Activated naive CD4-positive, alpha-beta T cell (primary cell): ENCODE measurements at regions not wholly inside any gene's neighbourhood (a gene's known extent, or its start where the extent isn't known, plus 50 kb on each side); places are given as distances from the start of the nearest gene placed in this dataset.
"Not testable (repeated sequence)": the region's sequence is repeated elsewhere in the genome, so short reads cannot be mapped to it uniquely, and the experiment has no call there.

Experiments
- DNase-seq, 4 experiments: peaks; one replicate each; lab custom pipeline; 2025; lab: John Stamatoyannopoulos, UW

- no peak for DNase-seq
Observed at GRCh38 chr13:63838366-63839110, 2422.9 kb upstream of the PCDH20 start.

DNA sequence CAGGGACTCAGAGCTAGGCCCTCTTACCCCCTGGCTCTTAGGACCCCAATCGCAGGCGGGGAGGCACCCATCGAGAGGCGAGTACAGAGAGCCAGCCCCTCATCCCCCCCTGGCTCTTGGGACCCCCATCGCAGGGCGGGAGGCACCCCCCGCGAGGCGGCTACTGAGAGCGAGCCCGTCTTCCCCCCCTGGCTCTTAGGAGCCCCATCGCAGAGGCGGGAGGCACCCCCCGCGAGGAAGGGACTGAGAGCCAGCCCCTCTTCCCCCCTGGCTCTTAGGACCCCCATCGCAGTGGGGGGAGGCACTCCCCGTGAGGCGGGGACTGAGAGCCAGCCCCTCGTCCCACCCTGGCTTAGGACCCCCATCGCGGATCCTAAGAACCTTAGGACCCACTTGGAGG lies 2422.1 kb upstream of the PCDH20 start:
- DNase-seq: not testable (repeated sequence)

DNA sequence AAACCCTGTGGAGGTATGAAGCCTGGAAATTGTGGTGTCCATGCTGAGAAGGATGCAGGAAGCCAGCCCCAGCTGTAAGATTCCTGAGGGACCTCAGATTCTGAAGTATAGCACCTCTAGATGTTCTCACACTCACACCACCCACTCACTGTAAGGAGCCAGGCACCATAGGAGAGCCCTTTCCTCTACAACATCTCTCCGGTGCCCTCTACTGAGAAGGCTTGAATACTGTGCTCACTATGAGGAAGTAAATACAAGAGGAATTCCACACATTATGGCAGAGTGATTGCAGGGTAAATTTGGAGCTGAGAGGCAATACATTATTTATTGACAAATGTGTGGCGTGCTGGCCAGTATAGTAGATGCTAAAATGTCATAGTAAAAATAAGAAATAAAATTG lies 2414.0 kb upstream of the PCDH20 start:
- not testable (repeated sequence) for DNase-seq

DNA sequence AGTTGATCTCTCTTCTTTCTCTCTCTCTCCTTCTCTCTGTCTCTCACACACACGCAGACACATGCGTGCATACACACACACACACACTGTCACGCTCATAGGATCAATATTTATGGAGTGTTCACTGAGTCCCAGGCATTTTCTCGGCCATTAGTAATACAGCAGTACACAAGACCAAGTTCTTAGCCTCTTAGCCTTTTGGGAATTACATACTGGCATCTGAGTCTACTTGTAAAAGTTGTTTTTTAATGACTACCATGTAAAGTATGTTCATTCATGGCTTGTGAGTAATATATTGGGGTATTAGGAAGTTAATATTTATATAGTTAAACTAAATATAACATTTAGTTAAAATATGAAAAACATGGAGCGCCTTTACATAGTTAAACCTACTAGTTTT lies 2406.1 kb upstream of the PCDH20 start:
- DNase-seq: not testable (repeated sequence)

DNA sequence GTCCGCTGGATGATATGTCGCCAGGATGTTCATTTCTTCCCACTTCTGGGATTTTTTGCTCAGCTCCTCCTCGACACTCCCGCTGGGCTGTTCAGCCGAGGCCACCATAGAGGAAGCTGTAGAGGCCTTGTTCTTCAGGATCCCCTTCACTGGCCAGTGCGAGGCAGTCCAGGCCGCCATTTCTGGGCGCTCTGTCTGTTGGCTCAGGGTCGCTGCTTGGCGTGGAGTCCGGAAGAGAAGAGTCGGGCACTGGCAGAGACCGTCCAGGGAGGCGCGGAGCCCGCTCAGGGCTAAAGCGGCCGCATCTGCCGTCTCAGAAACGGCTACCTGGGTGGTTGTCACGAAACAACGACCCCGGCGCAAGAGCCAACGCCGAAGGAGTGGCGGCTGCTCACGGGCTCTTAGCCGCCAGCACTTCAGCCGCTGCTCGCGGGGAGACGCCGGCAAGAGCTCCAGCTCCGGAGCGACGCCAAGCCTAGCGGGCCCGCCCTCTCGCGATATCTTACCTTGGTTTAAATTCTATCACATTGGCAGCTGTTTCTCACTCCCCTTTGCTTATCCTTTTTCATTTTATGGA lies 2395.9 kb upstream of the PCDH20 start:
- DNase-seq: not testable (repeated sequence)

DNA sequence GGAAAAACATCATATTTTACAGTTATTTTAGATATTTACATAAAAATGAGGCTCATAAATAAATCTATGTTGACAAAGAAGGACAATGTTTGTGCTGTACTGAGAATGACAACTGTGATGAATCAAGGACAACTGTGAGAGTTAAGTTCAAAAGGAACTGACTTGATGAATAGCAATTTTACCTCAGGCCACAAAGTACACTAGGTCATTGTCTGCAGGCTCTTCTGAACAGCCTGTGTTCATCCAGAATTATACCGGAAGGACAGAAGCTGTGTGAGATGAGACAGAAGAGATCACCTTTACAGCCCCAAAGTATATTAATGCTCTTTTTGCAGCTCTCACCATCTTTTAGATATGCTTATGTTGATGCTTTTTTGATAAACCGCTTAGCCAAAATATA lies 2375.5 kb upstream of the PCDH20 start:
- not testable (repeated sequence) for DNase-seq

GRCh38 chr13:63774133-63774532 lies 2358.5 kb upstream of the PCDH20 start:
- DNase-seq: no peak

DNA sequence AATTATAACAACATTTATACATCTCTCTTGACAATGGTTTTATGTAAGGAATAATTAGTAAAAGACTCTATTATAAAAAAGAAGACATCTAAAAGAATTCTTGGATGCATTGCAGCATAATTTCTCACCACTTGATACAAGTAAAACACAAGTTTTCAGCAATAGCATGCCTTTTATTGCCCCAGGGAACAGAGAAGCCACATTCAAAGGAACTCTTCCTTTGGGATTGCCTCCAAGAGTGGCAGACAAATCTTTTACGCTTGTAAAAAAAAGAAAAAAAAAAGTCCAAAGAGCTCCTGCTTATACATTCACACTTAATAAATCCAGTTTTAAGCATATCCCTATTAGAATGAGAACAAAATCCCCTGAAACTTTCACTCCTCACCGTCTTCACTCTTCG lies 2357.8 kb upstream of the PCDH20 start:
- DNase-seq: no peak

GRCh38 chr13:63757683-63758082 lies 2342.0 kb upstream of the PCDH20 start:
- DNase-seq: not testable (repeated sequence)

- DNase-seq: not testable (repeated sequence)
Observed at GRCh38 chr13:63749857-63750256, 2334.2 kb upstream of the PCDH20 start.

DNA sequence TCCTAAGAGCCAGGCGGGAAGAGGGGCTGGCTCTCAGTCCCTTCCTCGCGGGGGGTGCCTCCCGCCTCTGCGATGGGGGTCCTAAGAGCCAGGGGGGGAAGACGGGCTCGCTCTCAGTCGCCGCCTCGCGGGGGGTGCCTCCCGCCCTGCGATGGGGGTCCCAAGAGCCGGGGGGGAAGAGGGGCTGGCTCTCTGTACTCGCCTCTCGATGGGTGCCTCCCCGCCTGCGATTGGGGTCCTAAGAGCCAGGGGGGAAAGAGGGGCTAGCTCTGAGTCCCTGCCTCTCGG lies 2326.1 kb upstream of the PCDH20 start:
- DNase-seq: not testable (repeated sequence)

DNA sequence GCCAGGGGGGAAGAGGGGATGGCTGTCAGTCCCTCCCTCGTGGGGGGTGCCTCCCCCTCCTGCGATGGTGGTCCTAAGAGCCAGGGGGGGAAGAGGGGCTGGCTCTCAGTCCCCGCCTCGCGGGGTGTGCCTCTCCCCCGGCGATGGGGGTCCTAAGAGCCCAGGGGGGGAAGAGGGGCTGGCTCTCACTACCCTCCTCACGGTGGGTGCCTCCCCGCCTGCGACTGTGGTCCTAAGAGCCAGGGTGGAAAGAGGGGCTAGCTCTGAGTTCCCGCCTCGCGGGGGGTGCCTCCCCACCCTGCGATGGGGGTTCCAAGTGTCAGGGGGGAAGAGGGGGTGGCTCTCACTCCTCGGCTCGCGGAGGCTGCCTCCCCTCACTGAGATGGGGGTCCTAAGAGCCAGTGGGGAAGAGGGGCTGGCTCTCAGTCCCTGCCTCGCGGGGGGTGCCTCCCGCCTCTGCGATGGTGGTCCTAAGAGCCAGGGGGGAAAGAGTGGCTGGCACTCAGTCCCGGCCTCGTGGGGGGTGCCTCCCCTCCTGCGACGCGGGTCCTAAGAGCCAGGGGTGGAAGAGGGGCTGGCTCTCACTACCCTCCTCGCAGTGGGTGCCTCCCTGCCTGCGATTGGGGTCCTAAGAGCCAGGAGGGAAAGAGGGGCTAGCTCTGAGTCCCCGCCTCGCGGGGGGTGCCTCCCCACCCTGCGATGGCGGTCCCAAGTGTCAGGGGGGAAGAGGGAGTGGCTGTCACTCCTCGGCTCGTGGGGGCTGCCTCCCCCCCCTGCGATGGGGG lies 2325.6 kb upstream of the PCDH20 start:
- no peak for DNase-seq

GRCh38 chr13:63739112-63739735 lies 2323.6 kb upstream of the PCDH20 start:
- not testable (repeated sequence) for DNase-seq

- DNase-seq: no peak
Observed at GRCh38 chr13:63737418-63737817, 2321.8 kb upstream of the PCDH20 start.

DNA sequence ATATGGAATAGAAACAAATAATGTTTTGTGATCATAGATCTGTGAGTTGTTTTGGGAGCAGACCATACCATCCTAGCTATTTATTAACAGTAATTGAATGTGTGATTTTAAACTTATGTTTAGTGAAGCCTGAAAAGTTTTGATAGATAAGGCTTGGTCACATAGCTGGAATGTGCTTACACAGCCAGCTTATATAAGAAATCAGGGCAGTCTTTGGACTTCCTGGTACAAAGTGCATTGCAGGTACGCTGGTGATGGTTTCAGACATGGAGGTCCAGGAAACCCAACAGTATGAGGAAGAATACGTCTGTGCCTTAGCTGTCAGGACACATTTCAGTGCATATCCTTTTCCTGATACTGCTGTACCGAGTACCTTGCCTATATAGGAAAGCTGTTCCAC lies 2316.2 kb upstream of the PCDH20 start:
- DNase-seq: no peak

DNA sequence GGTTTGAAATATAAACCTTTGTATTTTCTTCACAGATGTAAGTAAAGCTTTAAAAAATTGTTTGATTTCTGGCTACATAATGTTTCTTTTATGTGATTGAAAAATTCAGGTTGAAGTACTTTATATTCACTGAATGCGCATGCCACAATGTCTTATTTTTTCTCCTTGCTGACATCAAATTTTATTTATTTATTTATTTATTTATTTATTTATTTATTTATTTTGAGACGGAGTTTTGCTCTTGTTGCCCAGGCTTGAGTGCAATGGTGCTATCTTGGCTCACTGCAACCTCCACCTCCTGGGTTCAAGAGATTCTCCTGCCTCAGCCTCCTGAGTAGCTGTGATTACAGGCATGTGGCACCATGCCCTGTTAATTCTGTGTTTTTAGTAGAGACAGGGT lies 2296.5 kb upstream of the PCDH20 start:
- DNase-seq: not testable (repeated sequence)

GRCh38 chr13:63706751-63707150 lies 2291.1 kb upstream of the PCDH20 start:
- DNase-seq: no peak

- no peak for DNase-seq
Observed at GRCh38 chr13:63704521-63704920, 2288.9 kb upstream of the PCDH20 start.

DNA sequence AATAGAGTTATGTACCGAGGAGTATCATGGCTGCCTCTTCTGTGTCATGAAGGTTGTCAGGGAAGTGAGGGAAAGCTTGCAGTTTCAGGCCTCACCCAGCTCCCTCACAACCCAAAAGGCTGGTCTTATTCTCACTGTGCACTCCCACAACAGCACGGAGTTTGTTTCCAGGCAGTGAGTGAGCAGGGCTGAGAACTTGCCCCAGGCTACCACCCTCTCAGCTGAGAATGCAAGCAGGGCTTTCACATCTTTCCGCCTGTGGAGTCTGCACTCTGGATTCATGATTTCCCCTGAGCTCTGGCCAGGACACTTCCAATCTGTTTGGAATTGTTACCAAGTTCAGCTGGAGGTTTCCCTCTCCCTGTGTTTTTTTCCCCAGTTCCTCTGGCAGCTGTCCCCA lies 2284.7 kb upstream of the PCDH20 start:
- no peak for DNase-seq

GRCh38 chr13:63699948-63700347 lies 2284.3 kb upstream of the PCDH20 start:
- no peak for DNase-seq

DNA sequence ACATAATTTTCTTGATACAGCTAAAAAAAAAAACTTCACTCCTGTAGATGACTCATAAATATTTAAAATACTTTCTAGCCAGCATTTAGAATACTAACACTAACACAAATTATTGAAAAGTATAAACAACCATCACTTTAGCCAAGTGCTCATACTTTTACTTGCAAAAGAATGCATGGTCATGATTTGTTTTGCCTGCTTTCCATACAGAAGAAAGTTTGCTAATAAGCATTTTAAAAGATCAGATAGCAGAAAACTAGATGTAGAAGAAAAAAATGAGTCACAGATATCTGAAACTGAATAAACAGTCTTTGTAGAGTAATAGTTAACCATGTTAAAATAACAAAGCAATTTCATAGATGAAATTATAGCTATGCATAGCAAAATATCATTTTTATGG lies 2280.4 kb upstream of the PCDH20 start:
- no peak for DNase-seq

DNA sequence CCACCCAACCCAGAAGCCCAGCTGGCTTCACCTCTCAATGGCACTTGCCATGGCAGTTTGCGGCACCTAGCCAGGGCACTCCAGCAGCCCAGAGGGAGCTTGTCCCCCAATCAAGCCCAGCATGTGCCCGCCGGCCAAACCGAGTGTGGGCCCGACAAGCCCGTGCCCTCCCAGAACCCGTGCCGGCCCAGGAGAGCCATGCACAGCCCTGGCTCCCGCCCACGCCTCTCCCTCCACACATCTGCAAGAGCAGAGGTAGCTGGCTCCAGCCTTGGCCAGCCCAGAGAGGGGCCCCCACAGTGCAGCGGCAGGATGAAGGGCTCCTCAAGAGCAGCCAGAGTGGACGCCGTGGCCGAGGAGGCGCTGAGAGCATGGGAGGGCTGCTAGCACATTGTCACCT lies 2278.0 kb upstream of the PCDH20 start:
- DNase-seq: no peak

GRCh38 chr13:63691474-63691873 lies 2275.8 kb upstream of the PCDH20 start:
- DNase-seq: no peak
